GM23338 (cell line): ENCODE measurements at regions not wholly inside any gene's neighbourhood (a gene's known extent, or its start where the extent isn't known, plus 50 kb on each side); places are given as distances from the start of the nearest gene placed in this dataset.
A peak's percentile ranks its signal among the peaks of the same experiment; 100 is the strongest.

ENCODE experiments used
- ATAC-seq: fragments of 200-7000 bp; cut with Tn5 transposase; 3 replicates; pipeline ENCODE4 v1.9.1; 2020
- DNase-seq: peaks from one replicate; pipeline ENCODE4 v3.0.0-alpha.2; 2015; ENCODE audit warnings: low spot score
- H2AFZ ChIP-seq: fragments of 200-600 bp; sonication (generic); 2 replicates; pipeline ENCODE4 v1.8.0; 2016; ENCODE audit warnings: antibody characterized with exemption, mild to moderate bottlenecking, moderate library complexity
- H3F3A ChIP-seq: fragments of 200-600 bp; sonication (generic); replicated peaks from 2 replicates; pipeline ENCODE4 v1.8.0; 2017; ENCODE audit warnings: antibody characterized with exemption, mixed run types, low read depth
- H3K27ac ChIP-seq: fragments of 200-600 bp; sonication (generic); 2 replicates; pipeline ENCODE4 v1.6.1; 2016; ENCODE audit warnings: low read depth
- H3K27me3 ChIP-seq: fragments of 200-600 bp; sonication (generic); 2 replicates; pipeline ENCODE4 v1.8.0; 2016; ENCODE audit warnings: mild to moderate bottlenecking, mixed run types, moderate library complexity; ENCODE audit not compliant: insufficient read depth
- H3K36me3 ChIP-seq: fragments of 200-600 bp; sonication (generic); 2 replicates; pipeline ENCODE4 v1.8.0; 2016; ENCODE audit warnings: mild to moderate bottlenecking; ENCODE audit not compliant: insufficient read depth
- H3K4me1 ChIP-seq: fragments of 200-600 bp; sonication (generic); 2 replicates; pipeline ENCODE4 v1.8.0; 2016; ENCODE audit warnings: mild to moderate bottlenecking, moderate library complexity; ENCODE audit not compliant: insufficient read depth
- H3K4me2 ChIP-seq: fragments of 200-600 bp; sonication (generic); 2 replicates; pipeline ENCODE4 v1.7.1; 2017; ENCODE audit warnings: mixed run types
- H3K4me3 ChIP-seq: fragments of 200-600 bp; sonication (generic); 2 replicates; pipeline ENCODE4 v1.6.1; 2016; ENCODE audit warnings: mixed run types
- H3K79me2 ChIP-seq: fragments of 200-600 bp; sonication (generic); replicated peaks from 2 replicates; pipeline ENCODE4 v1.8.0; 2017; ENCODE audit warnings: mild to moderate bottlenecking; ENCODE audit not compliant: insufficient read depth
- H3K9me2 ChIP-seq: fragments of 200-600 bp; sonication (generic); 2 replicates; pipeline ENCODE4 v1.8.0; 2017; ENCODE audit not compliant: insufficient read depth
- H4K20me1 ChIP-seq: fragments of 200-600 bp; sonication (generic); replicated peaks from 2 replicates; pipeline ENCODE4 v1.8.0; 2017; ENCODE audit warnings: mild to moderate bottlenecking; ENCODE audit not compliant: insufficient read depth
- H3K27ac Mint-ChIP-seq: 2 replicates; pipeline ENCODE4 v1.8.0; 2020; ENCODE audit warnings: inconsistent platforms, mild to moderate bottlenecking, moderate library complexity, mixed read lengths
- H3K27me3 Mint-ChIP-seq: 3 replicates; pipeline ENCODE4 v1.8.0; 2022; ENCODE audit warnings: low read depth, mild to moderate bottlenecking, moderate library complexity, mixed read lengths, inconsistent platforms; ENCODE audit not compliant: insufficient read depth, poor library complexity
- H3K36me3 Mint-ChIP-seq: 3 replicates; pipeline ENCODE4 v1.8.0; 2021; ENCODE audit warnings: low read depth, mild to moderate bottlenecking, inconsistent platforms, moderate library complexity, mixed read lengths
- H3K4me1 Mint-ChIP-seq: 3 replicates; pipeline ENCODE4 v1.8.0; 2020; ENCODE audit warnings: mild to moderate bottlenecking, inconsistent platforms, mixed read lengths
- H3K4me3 Mint-ChIP-seq: 3 replicates; pipeline ENCODE4 v1.8.0; 2021; ENCODE audit warnings: moderate library complexity, mild to moderate bottlenecking, inconsistent platforms, mixed read lengths
- H3K9me3 Mint-ChIP-seq: 3 replicates; pipeline ENCODE4 v1.8.0; 2020; ENCODE audit warnings: moderate library complexity, mild to moderate bottlenecking, inconsistent platforms, mixed read lengths
- CREB1 ChIP-seq: fragments of 250-450 bp; sonication (Bioruptor Pico); IDR thresholded peaks from 2 replicates; pipeline ENCODE4 v1.5.0; 2020; ENCODE audit warnings: low read depth, mild to moderate bottlenecking, moderate library complexity
- EZH2 ChIP-seq: fragments of 200-600 bp; sonication (generic); IDR thresholded peaks from one replicate; pipeline ENCODE4 v1.8.0; 2017; ENCODE audit warnings: antibody characterized with exemption, mild to moderate bottlenecking, low read depth; ENCODE audit not compliant: unreplicated experiment
- EZH2phosphoT487 ChIP-seq: fragments of 200-600 bp; sonication (generic); IDR thresholded peaks from one replicate; pipeline ENCODE4 v1.8.1; 2018; ENCODE audit warnings: antibody characterized with exemption; ENCODE audit not compliant: unreplicated experiment
- JUNB ChIP-seq: IDR thresholded peaks from one replicate; pipeline ENCODE4 v1.6.1; 2016; ENCODE audit warnings: antibody characterized with exemption; ENCODE audit not compliant: unreplicated experiment
- NANOG ChIP-seq: IDR thresholded peaks from 2 replicates; pipeline ENCODE4 v1.6.1; 2016; ENCODE audit warnings: antibody characterized with exemption, borderline replicate concordance
- POLR2AphosphoS5 ChIP-seq: IDR thresholded peaks from 2 replicates; pipeline ENCODE4 v1.6.1; 2016; ENCODE audit warnings: antibody characterized with exemption, low read depth
- STAT1 ChIP-seq: IDR thresholded peaks from one replicate; pipeline ENCODE4 v1.6.1; 2016; ENCODE audit warnings: antibody characterized with exemption; ENCODE audit not compliant: unreplicated experiment
- ZNF114 ChIP-seq: fragments of 250-450 bp; sonication (Bioruptor Pico); IDR thresholded peaks from 2 replicates; pipeline ENCODE4 v1.5.0; 2020; ENCODE audit warnings: mild to moderate bottlenecking, moderate library complexity
- ZNF331 ChIP-seq: fragments of 250-450 bp; sonication (Bioruptor Pico); IDR thresholded peaks from 2 replicates; pipeline ENCODE4 v1.5.0; 2020; ENCODE audit warnings: low read depth, mild to moderate bottlenecking, moderate library complexity
- TF ChIP-seq, protein P1 (sequence below), 2 experiments: fragments of 200-600 bp in 1 of 2; sonication (generic) in 1 of 2; conservative IDR thresholded peaks; 2 replicates each; pipeline versions ENCODE4 v1.5.1 to v1.6.1; 2016 to 2017; ENCODE audit warnings: antibody characterized with exemption in 2 of 2, low read depth in 2 of 2, mild to moderate bottlenecking in 2 of 2, moderate library complexity in 1 of 2
- TF ChIP-seq, protein P2 (sequence below): IDR thresholded peaks from one replicate; pipeline ENCODE4 v1.6.1; 2018; ENCODE audit warnings: antibody characterized with exemption; ENCODE audit not compliant: unreplicated experiment

DNA sequence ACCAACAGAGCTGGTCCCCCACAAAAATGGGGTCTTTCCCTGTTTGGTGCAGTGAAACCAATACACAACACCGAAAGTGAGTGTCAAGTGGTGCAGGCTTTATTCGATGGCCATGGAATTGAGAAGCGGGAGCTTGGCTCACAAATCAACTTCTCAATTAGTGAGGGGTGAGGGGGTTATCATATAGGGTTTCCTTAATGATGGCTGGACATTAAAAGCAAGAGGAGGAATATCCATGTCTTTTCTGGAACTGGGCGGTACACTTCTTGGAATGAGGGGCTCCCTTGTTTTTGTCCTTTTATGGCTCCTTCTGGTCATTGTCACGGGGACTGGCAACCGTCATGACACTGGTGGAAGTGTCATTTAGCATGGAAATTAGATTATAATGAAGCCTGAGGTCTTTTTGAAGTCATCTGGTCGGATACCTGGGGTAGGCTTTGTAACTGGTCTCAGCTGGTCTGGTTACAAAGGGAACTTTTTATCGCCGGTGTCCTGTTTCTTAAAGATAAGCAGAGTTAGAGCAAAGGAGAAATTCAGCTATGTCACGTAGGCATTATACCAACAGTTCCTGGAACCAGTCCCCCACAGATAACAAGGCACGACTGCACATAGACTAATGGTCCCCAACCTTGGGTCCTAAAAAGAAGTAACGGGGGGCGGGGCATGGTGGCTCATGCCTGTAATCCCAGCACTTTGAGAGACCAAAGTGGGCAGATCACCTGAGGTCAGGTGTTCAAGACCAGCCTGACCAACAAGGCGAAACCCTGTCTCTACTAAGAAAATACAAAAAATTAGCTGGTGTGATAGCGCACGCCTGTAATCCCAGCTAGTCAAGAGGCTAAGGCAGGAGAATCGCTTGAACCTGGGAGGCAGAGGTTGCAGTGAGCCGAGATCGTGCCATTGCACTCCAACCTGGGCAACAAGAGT lies 93.5 kb upstream of the NDUFV2 start:
- no peaks in the 10 kb centered on the region for H3K27me3 ChIP-seq
- Mint-ChIP-seq H3K4me1 (no peaks in the 10 kb centered on the region), H3K27me3 (peaks cover 3% of the 10 kb centered on the region)

DNA sequence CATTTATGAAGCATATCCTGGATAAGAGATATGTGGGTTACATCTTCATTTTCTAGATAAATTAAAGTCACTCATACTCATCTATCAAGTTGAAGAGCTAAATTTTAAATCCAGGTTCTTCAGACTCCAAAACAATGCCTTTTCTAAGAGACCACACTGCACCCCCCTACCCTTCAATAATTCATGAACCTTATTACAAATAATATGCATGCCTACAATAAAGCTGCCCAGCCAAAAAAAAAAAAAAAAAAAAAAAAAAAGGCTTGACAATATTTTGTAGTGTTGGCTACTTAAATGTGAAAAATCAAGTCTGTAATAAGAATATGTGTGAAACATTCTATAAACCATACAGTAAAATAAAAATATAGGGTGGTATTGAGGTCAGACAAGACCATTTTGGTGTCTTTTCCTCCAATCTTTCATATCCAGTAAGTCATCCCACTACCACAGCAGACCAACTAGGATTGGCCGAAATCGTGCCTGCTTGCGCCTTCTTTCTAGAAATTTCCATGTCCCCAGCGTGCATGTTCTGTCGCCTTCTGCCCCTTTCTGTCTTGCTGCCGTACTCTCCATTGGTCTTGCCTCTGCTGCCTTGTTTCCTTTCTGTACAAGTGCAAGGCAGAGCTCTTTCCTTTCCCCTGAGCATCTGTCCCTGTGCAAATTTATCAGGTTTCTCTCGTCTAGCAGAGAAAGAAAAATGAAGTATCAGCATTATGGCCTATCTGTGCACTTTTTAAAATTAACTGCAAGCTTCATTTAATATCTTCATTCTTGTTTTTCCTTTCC lies 92.6 kb upstream of the NDUFV2 start:
- no peaks in the 10 kb centered on the region for H3K36me3 ChIP-seq
- H3K27me3 ChIP-seq: no peaks in the 10 kb centered on the region
- H3K27ac Mint-ChIP-seq: no peak overlapping the region
- no peaks in the 10 kb centered on the region for H3K4me1 ChIP-seq
- H3F3A ChIP-seq: no peaks in the 10 kb centered on the region
- no peak for ATAC-seq
- H3K27me3 Mint-ChIP-seq: peaks cover 3% of the 10 kb centered on the region
- no peak overlapping the region for H3K27ac ChIP-seq
- H3K79me2 ChIP-seq: no peaks in the 10 kb centered on the region
- H3K4me3 Mint-ChIP-seq: no peak overlapping the region
- no peak overlapping the region for H3K4me2 ChIP-seq
- DNase-seq: no peak
- H3K4me1 Mint-ChIP-seq: no peaks in the 10 kb centered on the region
- H3K4me3 ChIP-seq: no peak overlapping the region
- no peaks in the 10 kb centered on the region for H3K36me3 Mint-ChIP-seq
- no peak overlapping the region; the same call in 1 of the 2 replicates for H2AFZ ChIP-seq
- no peaks in the 10 kb centered on the region; the same call in 2 of the 3 replicates for H3K9me3 Mint-ChIP-seq
- peaks cover 5% of the 10 kb centered on the region; the same call in 1 of the 2 replicates for H3K9me2 ChIP-seq
- H4K20me1 ChIP-seq: no peaks in the 10 kb centered on the region
- TF ChIP-seq, protein P1, sequence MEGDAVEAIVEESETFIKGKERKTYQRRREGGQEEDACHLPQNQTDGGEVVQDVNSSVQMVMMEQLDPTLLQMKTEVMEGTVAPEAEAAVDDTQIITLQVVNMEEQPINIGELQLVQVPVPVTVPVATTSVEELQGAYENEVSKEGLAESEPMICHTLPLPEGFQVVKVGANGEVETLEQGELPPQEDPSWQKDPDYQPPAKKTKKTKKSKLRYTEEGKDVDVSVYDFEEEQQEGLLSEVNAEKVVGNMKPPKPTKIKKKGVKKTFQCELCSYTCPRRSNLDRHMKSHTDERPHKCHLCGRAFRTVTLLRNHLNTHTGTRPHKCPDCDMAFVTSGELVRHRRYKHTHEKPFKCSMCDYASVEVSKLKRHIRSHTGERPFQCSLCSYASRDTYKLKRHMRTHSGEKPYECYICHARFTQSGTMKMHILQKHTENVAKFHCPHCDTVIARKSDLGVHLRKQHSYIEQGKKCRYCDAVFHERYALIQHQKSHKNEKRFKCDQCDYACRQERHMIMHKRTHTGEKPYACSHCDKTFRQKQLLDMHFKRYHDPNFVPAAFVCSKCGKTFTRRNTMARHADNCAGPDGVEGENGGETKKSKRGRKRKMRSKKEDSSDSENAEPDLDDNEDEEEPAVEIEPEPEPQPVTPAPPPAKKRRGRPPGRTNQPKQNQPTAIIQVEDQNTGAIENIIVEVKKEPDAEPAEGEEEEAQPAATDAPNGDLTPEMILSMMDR (conservative IDR thresholded peaks at IDR 0.05; ENCODE audit: low read depth in 2 of 2): no peak
- TF ChIP-seq EZH2phosphoT487 (no peak), NANOG (no peak)

More for the DNA sequence above, 93.5 kb upstream of the NDUFV2 start:
- ATAC-seq (no peak), DNase-seq (no peak)
- Histone ChIP-seq H2AFZ (0 out of 2 replicates have a peak overlapping the region, but pooled peaks have one; percentile 28), H3K4me3 (no peak overlapping the region), H3K4me2 (no peak overlapping the region), H3K27ac (no peak overlapping the region), H3K79me2 (no peaks in the 10 kb centered on the region), H3F3A (no peaks in the 10 kb centered on the region), H3K4me1 (no peaks in the 10 kb centered on the region), H4K20me1 (no peaks in the 10 kb centered on the region), H3K36me3 (no peaks in the 10 kb centered on the region), H3K9me2 (peaks cover 2% of the 10 kb centered on the region; the same call in 1 of the 2 replicates)
- H3K27ac Mint-ChIP-seq: no peak overlapping the region
- H3K4me3 Mint-ChIP-seq: no peak overlapping the region
- TF ChIP-seq POLR2AphosphoS5: no peak
- TF ChIP-seq EZH2phosphoT487: no peak
- no peak for TF ChIP-seq ZNF331 (CRISPR knock-in tag)
- no peak for TF ChIP-seq EZH2
- TF ChIP-seq JUNB: no peak
- TF ChIP-seq STAT1: no peak
- TF ChIP-seq ZNF114 (CRISPR knock-in tag): no peak
- no peak for TF ChIP-seq CREB1 (CRISPR knock-in tag)
- TF ChIP-seq, protein P2, sequence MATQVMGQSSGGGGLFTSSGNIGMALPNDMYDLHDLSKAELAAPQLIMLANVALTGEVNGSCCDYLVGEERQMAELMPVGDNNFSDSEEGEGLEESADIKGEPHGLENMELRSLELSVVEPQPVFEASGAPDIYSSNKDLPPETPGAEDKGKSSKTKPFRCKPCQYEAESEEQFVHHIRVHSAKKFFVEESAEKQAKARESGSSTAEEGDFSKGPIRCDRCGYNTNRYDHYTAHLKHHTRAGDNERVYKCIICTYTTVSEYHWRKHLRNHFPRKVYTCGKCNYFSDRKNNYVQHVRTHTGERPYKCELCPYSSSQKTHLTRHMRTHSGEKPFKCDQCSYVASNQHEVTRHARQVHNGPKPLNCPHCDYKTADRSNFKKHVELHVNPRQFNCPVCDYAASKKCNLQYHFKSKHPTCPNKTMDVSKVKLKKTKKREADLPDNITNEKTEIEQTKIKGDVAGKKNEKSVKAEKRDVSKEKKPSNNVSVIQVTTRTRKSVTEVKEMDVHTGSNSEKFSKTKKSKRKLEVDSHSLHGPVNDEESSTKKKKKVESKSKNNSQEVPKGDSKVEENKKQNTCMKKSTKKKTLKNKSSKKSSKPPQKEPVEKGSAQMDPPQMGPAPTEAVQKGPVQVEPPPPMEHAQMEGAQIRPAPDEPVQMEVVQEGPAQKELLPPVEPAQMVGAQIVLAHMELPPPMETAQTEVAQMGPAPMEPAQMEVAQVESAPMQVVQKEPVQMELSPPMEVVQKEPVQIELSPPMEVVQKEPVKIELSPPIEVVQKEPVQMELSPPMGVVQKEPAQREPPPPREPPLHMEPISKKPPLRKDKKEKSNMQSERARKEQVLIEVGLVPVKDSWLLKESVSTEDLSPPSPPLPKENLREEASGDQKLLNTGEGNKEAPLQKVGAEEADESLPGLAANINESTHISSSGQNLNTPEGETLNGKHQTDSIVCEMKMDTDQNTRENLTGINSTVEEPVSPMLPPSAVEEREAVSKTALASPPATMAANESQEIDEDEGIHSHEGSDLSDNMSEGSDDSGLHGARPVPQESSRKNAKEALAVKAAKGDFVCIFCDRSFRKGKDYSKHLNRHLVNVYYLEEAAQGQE: no peak
- no peaks in the 10 kb centered on the region; the same call in 2 of the 3 replicates for H3K36me3 Mint-ChIP-seq
- H3K9me3 Mint-ChIP-seq: no peaks in the 10 kb centered on the region; the same call in 2 of the 3 replicates
